ENCODE measurements at regions not wholly inside any gene's neighbourhood (a gene's known extent, or its start where the extent isn't known, plus 50 kb on each side); places are given as distances from the start of the nearest gene placed in this dataset.

DNA sequence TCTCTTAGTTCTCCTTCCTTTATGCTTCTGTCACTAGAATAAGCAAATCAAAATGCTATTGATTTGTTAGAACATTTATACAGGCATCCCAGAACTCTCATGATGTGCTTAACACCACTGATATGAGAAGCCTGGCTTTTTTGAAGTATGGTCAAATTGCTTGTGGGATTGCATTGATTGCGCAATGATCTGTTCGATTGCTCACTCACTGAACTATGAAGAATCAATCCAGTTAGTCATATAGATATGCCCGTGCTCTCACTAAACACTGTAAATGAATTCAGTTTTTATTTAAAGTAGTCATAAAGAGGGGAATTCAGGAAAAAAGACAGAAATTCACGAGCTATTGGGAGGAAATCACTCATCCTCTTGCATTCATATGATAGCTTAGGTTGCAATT, 1237.8 kb downstream of the SUCLG1 start:
- TF ChIP-seq ZNF274 (IDR thresholded peaks at IDR 0.05; ENCODE audit: low read depth, low read length) = no peak
- no peak for TF ChIP-seq YY1 (IDR thresholded peaks at IDR 0.05; ENCODE audit: insufficient read depth, insufficient read length)
- TF ChIP-seq SUZ12 (IDR thresholded peaks at IDR 0.05; ENCODE audit: extremely low read depth, insufficient read depth, insufficient read length) = no peak

All from NT2/D1 (cell line).